HG02678 (cell line): ENCODE measurements at regions not wholly inside any gene's neighbourhood (a gene's known extent, or its start where the extent isn't known, plus 50 kb on each side); places are given as distances from the start of the nearest gene placed in this dataset.

Source experiments
- ATAC-seq: cut with Tn5 transposase; IDR thresholded peaks from one replicate; pipeline ENCODE4 v1.9.1; 2021; ENCODE audit warnings: mild to moderate bottlenecking, moderate library complexity; ENCODE audit not compliant: unreplicated experiment

DNA sequence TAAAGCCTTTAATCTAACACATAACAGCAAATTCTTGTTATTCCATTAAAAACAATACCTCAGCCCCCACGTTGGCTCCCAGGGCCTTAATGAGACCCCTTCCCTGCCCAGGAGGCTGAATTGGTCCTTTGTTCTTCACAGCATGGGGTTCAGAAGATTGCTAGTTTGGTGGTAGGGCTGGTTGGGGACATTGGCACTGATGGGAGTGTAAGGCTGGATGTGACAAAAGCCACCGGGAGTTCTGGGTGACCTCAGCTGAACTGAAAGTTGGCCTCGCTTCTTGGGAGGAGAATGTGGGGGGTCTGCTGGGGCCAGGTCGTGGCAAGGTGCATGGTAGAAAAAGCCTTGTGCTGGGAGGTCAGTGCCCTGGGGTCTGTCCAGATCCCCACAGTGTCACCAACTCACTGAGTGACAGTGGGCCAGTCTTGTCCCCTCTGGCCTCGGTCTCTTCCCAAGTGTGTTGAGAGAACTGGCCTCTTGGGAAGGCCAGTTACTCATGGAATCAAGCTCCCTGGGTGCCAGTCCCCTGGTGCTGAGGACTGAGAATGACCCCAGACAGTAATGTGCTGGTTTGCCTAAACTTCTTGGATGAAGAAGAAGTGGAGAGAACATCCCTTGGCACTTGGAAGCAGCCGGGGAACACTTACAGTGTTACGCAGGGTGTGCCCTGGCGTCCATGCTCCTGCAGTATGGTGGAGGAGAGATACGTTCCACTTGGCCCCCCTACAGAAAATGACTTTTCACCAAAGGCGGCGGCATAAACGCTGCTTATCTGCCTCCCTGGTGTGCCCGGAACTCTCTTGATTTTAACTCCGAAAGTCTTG is 283.7 kb upstream of the RTL1 start:
- ATAC-seq, result no peak

- no peak for ATAC-seq
Observed at GRCh38 chr14:101187816-101188570, 284.5 kb upstream of the RTL1 start.

- ATAC-seq, result no peak
Observed at GRCh38 chr14:101188571-101188915, 285.0 kb upstream of the RTL1 start.

DNA sequence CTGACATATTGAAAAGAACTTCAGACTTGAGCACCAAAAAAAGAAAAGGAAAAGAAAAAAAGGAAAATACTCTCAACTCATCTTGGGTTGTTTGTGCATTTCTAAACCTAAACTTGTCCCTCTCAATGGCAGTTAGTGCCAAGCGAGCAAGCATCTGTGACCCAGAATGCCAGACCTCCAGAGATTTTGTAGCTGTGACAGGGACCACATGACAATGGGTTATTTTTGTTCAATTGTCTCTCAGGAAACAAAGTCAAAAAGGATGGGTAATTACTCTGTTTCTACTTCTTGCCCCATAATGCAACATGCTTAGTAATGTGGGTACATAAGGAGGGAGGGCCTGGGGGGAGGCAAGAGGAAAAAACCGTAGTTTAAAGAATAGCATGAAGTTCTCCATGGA is 285.7 kb upstream of the RTL1 start:
- no peak for ATAC-seq

- no peak for ATAC-seq
Observed at GRCh38 chr14:101189962-101190560, 286.5 kb upstream of the RTL1 start.

GRCh38 chr14:101191101-101191720 is 287.7 kb upstream of the RTL1 start:
- no peak for ATAC-seq

GRCh38 chr14:101191721-101192660 is 288.5 kb upstream of the RTL1 start:
- ATAC-seq, result no peak

DNA sequence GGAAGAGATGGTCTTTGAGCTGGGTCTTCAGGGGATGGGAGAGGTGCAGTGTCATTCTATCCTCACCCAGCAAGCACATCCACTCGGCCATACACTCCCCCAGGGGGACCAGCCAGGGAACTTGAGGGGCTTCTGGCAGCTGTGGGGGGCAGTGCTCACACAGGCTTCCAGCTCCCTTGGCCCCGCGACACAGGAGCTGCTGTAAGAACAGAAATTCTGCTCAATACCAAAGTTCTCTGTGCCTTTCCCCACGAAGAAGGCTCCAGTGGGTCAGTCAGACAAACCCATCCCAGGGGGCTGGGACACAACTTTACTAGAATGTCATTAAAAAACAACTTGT is 289.1 kb upstream of the RTL1 start:
- ATAC-seq, result no peak

GRCh38 chr14:101193106-101193844 is 289.8 kb upstream of the RTL1 start:
- no peak for ATAC-seq

GRCh38 chr14:101193845-101194372 is 290.4 kb upstream of the RTL1 start:
- ATAC-seq, result no peak

- no peak for ATAC-seq
Observed at GRCh38 chr14:101194373-101195308, 291.1 kb upstream of the RTL1 start.

DNA sequence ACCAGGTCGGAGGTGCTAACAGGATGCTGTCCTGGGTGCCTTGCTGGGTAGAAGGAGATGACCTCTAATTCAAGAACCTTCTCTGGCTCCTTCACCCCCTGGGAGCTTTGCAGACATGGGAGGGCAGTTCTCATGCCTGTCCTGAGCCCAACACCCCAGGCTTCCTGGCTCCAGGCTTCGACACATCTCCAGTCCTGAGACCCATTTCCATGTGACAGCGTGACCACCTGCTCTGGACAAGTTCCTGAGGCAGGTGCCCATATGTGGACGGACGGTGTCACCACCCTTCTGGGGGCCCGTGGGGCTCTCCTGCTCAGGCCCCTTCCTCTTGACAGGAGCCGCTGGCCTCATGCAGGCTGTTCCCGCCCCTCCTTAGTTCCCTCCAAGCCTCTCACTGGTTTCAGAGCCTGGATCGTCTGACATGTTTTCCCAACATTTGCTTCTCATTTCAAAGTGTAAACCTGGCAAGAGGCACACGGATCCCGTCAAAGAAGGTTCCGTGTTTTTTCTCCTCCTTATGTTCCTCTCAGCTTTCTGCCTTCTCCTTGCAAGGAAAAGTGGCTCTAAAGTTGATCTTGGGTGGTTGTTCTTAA is 291.9 kb upstream of the RTL1 start:
- no peak for ATAC-seq

GRCh38 chr14:101196051-101196712 is 292.7 kb upstream of the RTL1 start:
- ATAC-seq, result no peak

- ATAC-seq, result no peak
Observed at GRCh38 chr14:101196795-101197590, 293.5 kb upstream of the RTL1 start.

DNA sequence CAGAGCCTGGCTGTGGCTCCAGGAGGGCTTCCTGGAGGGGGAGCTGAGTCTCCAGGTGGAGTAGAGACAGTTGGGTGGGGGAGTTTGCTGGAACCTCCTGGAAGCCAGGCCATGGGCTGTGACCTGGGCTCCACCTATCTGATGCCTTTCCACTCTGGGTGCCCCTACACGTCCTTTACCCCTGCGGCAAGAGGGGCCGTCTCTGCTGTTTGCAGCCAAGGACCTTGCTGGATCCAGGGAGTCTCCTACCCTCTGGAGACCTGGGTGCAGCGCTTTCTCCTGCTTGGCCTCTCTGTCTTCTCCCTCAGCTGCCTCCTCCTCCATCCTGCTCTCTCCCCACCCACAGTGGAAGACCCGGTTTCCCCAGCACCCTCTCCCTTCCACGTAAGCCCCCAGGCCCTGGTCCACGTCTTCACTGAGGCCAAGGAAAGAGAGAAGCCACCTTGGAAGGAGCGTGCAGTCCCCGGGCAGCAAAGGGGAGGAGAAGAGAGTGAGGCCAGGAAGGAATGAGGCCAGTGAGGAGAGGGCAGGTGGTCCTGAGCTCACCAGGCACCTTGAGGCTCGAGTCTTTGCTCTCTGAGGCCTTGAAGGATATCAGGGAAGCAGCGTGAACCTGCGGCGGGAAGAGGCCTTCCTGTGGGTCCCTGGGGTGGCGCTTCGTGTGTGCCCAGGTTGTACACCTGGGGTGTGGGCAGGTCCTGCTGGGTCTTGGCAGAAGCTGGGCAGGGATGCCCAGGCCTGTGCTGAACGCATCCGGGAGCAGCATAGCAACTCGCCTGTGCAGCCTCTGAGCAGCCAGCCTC is 294.3 kb upstream of the RTL1 start:
- ATAC-seq, result no peak
